ENCODE measurements at regions not wholly inside any gene's neighbourhood (a gene's known extent, or its start where the extent isn't known, plus 50 kb on each side); places are given as distances from the start of the nearest gene placed in this dataset.

DNA sequence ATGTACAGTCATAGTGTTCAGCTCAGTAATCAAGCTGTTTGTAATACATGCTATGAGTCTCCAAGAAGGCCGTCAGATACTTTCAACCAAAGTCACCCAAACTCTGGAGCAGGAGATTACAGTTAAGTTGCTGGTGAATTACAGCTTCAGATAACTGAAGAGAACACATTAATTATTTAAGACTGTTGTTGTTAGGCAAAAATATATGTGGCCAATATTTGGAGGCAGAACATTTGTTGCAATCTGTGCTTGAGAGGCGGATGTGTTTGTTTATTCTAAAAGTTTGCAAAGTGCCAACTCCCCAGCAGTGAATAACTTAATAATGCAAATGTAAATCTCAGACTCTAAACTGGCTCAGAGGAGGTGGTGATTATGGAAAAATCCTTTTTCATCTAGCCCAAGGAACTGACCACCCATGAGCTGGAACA, 300.7 kb upstream of the TBX3 start:
- DNase-seq (ENCODE audit: low read depth): no peak
- no peak overlapping the region for H3K4me3 ChIP-seq (ENCODE audit: low read depth, low read length)
- TF ChIP-seq MAX (IDR thresholded peaks at IDR 0.05; ENCODE audit: low read depth, low read length): no peak
- TF ChIP-seq, protein P1, sequence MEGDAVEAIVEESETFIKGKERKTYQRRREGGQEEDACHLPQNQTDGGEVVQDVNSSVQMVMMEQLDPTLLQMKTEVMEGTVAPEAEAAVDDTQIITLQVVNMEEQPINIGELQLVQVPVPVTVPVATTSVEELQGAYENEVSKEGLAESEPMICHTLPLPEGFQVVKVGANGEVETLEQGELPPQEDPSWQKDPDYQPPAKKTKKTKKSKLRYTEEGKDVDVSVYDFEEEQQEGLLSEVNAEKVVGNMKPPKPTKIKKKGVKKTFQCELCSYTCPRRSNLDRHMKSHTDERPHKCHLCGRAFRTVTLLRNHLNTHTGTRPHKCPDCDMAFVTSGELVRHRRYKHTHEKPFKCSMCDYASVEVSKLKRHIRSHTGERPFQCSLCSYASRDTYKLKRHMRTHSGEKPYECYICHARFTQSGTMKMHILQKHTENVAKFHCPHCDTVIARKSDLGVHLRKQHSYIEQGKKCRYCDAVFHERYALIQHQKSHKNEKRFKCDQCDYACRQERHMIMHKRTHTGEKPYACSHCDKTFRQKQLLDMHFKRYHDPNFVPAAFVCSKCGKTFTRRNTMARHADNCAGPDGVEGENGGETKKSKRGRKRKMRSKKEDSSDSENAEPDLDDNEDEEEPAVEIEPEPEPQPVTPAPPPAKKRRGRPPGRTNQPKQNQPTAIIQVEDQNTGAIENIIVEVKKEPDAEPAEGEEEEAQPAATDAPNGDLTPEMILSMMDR (IDR thresholded peaks at IDR 0.05; ENCODE audit: low read depth, low read length): no peak
- no peak for TF ChIP-seq POLR2A (IDR thresholded peaks at IDR 0.05; ENCODE audit: extremely low read depth, insufficient read length)
- no peak for TF ChIP-seq MYC (IDR thresholded peaks at IDR 0.05; ENCODE audit: low read depth, low read length)

GRCh38 chr12:114982760-114983159, 298.8 kb upstream of the TBX3 start:
- peak; percentile 83 for TF ChIP-seq MAX (IDR thresholded peaks at IDR 0.05; ENCODE audit: low read depth, low read length)
- no peak for TF ChIP-seq MYC (IDR thresholded peaks at IDR 0.05; ENCODE audit: low read depth, low read length)
- H3K4me3 ChIP-seq (ENCODE audit: low read depth, low read length): no peak overlapping the region
- peak; percentile 7 for DNase-seq (ENCODE audit: low read depth)

- TF ChIP-seq MYC (IDR thresholded peaks at IDR 0.05; ENCODE audit: low read depth, low read length) (no peak), POLR2A (IDR thresholded peaks at IDR 0.05; ENCODE audit: extremely low read depth, insufficient read length) (no peak), MAX (IDR thresholded peaks at IDR 0.05; ENCODE audit: low read depth, low read length) (no peak)
- TF ChIP-seq, protein P1 (IDR thresholded peaks at IDR 0.05; ENCODE audit: low read depth, low read length): no peak
- no peak for DNase-seq (ENCODE audit: low read depth)
- no peak overlapping the region for H3K4me3 ChIP-seq (ENCODE audit: low read depth, low read length)
Measured at GRCh38 chr12:114981036-114981435, 297.1 kb upstream of the TBX3 start.

DNA sequence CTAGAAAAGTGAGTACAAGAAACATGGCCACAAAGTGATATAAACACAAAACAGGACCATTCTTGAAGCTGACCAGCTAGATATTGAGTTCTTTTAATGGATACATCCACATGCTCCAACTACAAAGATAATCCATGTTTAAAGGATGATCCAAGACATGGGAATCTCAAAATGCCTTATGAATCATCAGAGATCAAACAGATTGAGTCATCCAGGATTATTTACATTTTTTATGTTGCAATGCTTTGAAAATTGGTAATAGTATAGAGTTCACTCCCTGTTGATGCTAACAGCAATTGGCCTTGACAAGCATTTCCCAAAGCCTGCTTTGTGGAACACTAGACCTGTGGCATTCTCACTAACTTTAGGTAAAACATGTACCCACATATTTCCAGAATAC, 293.0 kb upstream of the TBX3 start:
- TF ChIP-seq, protein P1 (IDR thresholded peaks at IDR 0.05; ENCODE audit: low read depth, low read length): no peak
- no peak for TF ChIP-seq MAX (IDR thresholded peaks at IDR 0.05; ENCODE audit: low read depth, low read length)
- TF ChIP-seq MYC (IDR thresholded peaks at IDR 0.05; ENCODE audit: low read depth, low read length): no peak
- TF ChIP-seq POLR2A (IDR thresholded peaks at IDR 0.05; ENCODE audit: extremely low read depth, insufficient read length): no peak
- no peak for DNase-seq (ENCODE audit: low read depth)
- no peak overlapping the region for H3K4me3 ChIP-seq (ENCODE audit: low read depth, low read length)

DNA sequence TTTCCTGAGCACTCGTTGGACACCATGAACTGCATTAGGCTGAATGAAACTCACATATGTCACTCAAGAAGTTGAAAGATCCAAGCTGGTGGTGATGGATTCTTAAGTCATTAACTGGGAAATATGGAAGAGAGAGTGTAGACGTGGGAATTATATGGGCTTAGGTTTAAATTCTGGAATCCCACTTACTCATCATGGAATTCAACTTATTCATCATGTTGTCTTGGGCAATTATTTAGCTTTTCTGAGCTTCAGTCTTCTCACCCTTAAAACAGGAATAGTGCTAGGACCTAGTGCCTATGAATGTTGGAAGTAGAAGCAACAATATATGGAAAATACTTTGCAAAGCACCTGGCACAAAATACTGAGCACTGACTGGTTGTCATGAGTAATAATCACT, 292.4 kb upstream of the TBX3 start:
- DNase-seq (ENCODE audit: low read depth): no peak
- TF ChIP-seq POLR2A (IDR thresholded peaks at IDR 0.05; ENCODE audit: extremely low read depth, insufficient read length) (no peak), MAX (IDR thresholded peaks at IDR 0.05; ENCODE audit: low read depth, low read length) (no peak), MYC (IDR thresholded peaks at IDR 0.05; ENCODE audit: low read depth, low read length) (no peak)
- TF ChIP-seq, protein P1 (IDR thresholded peaks at IDR 0.05; ENCODE audit: low read depth, low read length): no peak
- no peak overlapping the region for H3K4me3 ChIP-seq (ENCODE audit: low read depth, low read length)

DNA sequence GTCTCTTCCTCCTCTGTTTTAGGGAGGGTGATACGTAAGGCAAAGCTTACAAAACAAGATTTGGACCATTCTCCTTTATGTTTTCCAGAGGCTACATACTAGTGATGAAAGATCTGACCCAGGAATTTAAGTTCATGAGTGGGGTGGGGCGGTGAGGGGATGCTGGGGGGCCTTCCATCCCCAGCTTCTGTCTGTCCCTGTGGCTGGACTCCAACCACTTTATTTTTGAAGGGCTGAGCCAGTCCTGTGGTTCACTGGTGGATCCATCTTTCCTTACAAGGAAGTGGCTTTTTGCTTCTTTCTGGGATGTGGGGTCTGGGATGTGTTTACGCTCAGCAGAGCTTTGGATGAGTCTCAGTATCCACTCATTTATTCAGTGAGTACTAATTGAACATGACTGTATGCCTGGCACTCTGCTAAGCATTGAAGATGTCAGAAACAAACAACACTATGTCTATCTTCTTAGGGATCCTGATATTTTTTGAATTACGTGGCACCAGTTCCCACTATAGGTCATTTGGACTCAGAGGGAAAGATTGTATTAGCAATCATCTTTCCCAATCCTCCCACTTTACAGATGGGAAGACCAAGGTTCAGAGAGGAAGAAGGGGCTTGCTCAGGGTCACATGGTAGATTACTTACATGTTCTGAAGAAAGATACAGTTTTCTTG, 291.8 kb upstream of the TBX3 start:
- no peak for DNase-seq (ENCODE audit: low read depth)
- TF ChIP-seq, protein P1 (IDR thresholded peaks at IDR 0.05; ENCODE audit: low read depth, low read length): no peak
- TF ChIP-seq MYC (IDR thresholded peaks at IDR 0.05; ENCODE audit: low read depth, low read length): no peak
- no peak overlapping the region for H3K4me3 ChIP-seq (ENCODE audit: low read depth, low read length)
